Keratinocyte (primary cell): ENCODE measurements at regions not wholly inside any gene's neighbourhood (a gene's known extent, or its start where the extent isn't known, plus 50 kb on each side); places are given as distances from the start of the nearest gene placed in this dataset.

Experiments
- DNase-seq: peaks from one replicate; pipeline ENCODE4 v3.0.0-alpha.2; 2011; ENCODE audit warnings: low read depth, missing footprints, low spot score
- FAIRE-seq: peaks from 2 replicates; lab custom pipeline; 2011; peaks lifted over from hg19 to GRCh38; lab: Jason Lieb, UNC
- H2AFZ ChIP-seq: 2 replicates; pipeline ENCODE4 v1.6.0; 2012; ENCODE audit warnings: low read length, control low read depth, inconsistent platforms; ENCODE audit not compliant: control insufficient read depth
- H3K27ac ChIP-seq: 2 replicates; pipeline ENCODE4 v1.5.1; 2011; ENCODE audit warnings: low read length; ENCODE audit not compliant: control insufficient read depth, insufficient read depth
- H3K27me3 ChIP-seq: 3 replicates; pipeline ENCODE4 v1.6.0; 2011; ENCODE audit warnings: low read length; ENCODE audit not compliant: control insufficient read depth, insufficient read depth; ENCODE audit errors: extremely low read depth
- H3K36me3 ChIP-seq, 2 experiments: 2 replicates in 1 of 2; 3 replicates in 1 of 2; pipeline ENCODE4 v1.5.1; 2011; ENCODE audit warnings: low read length in 2 of 2, mild to moderate bottlenecking in 1 of 2; ENCODE audit not compliant: control insufficient read depth in 2 of 2, insufficient read depth in 2 of 2; ENCODE audit errors: extremely low read depth in 1 of 2
- H3K4me1 ChIP-seq: 3 replicates; pipeline ENCODE4 v1.5.1; 2011; ENCODE audit warnings: low read length; ENCODE audit not compliant: control insufficient read depth, insufficient read depth; ENCODE audit errors: extremely low read depth
- H3K4me2 ChIP-seq: 3 replicates; pipeline ENCODE4 v1.6.0; 2011; ENCODE audit warnings: low read depth, low read length; ENCODE audit not compliant: control insufficient read depth, insufficient read depth; ENCODE audit errors: extremely low read depth
- H3K4me3 ChIP-seq, 3 experiments: fragments of 200-600 bp in 1 of 3; sonication (generic) in 1 of 3; 2 replicates in 2 of 3; 3 replicates in 1 of 3; pipeline ENCODE4 v1.5.1; 2011 to 2016; ENCODE audit warnings: low read length in 3 of 3, mild to moderate bottlenecking in 3 of 3, control low read depth in 2 of 3, inconsistent platforms in 1 of 3, low read depth in 1 of 3, mixed read lengths in 1 of 3, mixed run types in 1 of 3, moderate library complexity in 1 of 3; ENCODE audit not compliant: control insufficient read depth in 2 of 3, insufficient read depth in 2 of 3; ENCODE audit errors: extremely low read depth in 1 of 3
- H3K79me2 ChIP-seq: 2 replicates; pipeline ENCODE4 v1.6.0; 2012; ENCODE audit warnings: low read length; ENCODE audit not compliant: control insufficient read depth, insufficient read depth
- H3K9ac ChIP-seq: 3 replicates; pipeline ENCODE4 v1.6.0; 2011; ENCODE audit warnings: low read length; ENCODE audit not compliant: control insufficient read depth, insufficient read depth; ENCODE audit errors: extremely low read depth
- H3K9me1 ChIP-seq: 3 replicates; pipeline ENCODE4 v1.6.0; 2011; ENCODE audit warnings: low read length; ENCODE audit not compliant: control insufficient read depth, insufficient read depth; ENCODE audit errors: extremely low read depth
- H3K9me3 ChIP-seq: 2 replicates; pipeline ENCODE4 v1.5.1; 2012; ENCODE audit warnings: low read depth, low read length; ENCODE audit not compliant: control insufficient read depth
- H4K20me1 ChIP-seq: 3 replicates; pipeline ENCODE4 v1.6.0; 2011; ENCODE audit warnings: low read length; ENCODE audit not compliant: control insufficient read depth, insufficient read depth; ENCODE audit errors: extremely low read depth
- EZH2 ChIP-seq: IDR thresholded peaks from one replicate; pipeline ENCODE4 v1.6.1; 2012; ENCODE audit warnings: inconsistent platforms, mild to moderate bottlenecking, low read length, moderate library complexity
- dilution Hi-C: fragments of 300-500 bp; cut with MboI; formaldehyde crosslinking; loops from one replicate; pipeline ENCODE4 v1.7.0; 2020; ENCODE audit warnings: low sequenced_read_pairs; ENCODE audit not compliant: extremely low pct_ligation_motif_present
- small RNA-seq, 3 experiments: library from RNA; depleted of rRNA; stranded (forward); fragments of <200 nt; gene quantifications; one replicate each; pipeline ENCODE3, GENCODE V24; 2012; ENCODE audit warnings: low read depth in 3 of 3, low replicate concordance in 1 of 3; ENCODE audit not compliant: insufficient read length in 3 of 3
- TF ChIP-seq, protein P1 (sequence below), 3 experiments: IDR thresholded peaks in 1 of 3; conservative IDR thresholded peaks in 1 of 3; optimal IDR thresholded peaks in 1 of 3; 2 replicates in 2 of 3; 3 replicates in 1 of 3; pipeline versions ENCODE3 to v1.5.1; 2011; ENCODE audit warnings: low read length in 3 of 3, mild to moderate bottlenecking in 3 of 3, moderate library complexity in 2 of 3, control low read depth in 1 of 3, inconsistent platforms in 1 of 3; ENCODE audit not compliant: insufficient read depth in 2 of 3; ENCODE audit errors: extremely low read depth in 1 of 3

DNA sequence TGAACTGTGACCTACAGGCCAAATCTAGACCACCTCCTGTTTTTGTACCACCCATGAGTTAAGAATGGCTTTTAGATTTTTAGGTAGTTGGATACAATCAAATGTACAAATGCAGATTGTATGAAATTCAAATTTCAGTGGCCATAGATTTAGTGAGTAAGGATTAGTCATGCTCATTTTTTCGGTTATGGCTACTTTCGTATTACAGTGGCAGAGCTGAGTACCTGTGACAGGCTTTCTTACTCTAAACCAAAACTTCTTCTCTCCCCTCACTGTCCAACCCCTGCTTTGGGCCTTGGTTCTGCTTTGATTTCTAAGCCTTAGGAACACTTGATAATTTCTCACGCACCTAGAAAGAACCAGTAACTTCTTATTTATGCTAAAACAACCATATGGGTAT is 82.1 kb downstream of the CDC42EP3 start:
- no peak for DNase-seq
- Histone ChIP-seq H2AFZ (no peak overlapping the region), H3K36me3 (no peaks in the 10 kb centered on the region), H4K20me1 (no peaks in the 10 kb centered on the region), H3K27ac (peak overlapping the region; percentile 31), H3K4me1 (peaks cover 59% of the 10 kb centered on the region), H3K4me2 (peak overlapping the region; percentile 47), H3K4me3 (no peak overlapping the region), H3K79me2 (no peaks in the 10 kb centered on the region), H3K9me1 (no peaks in the 10 kb centered on the region), H3K9me3 (no peaks in the 10 kb centered on the region), H3K27me3 (no peaks in the 10 kb centered on the region), H3K9ac (no peak overlapping the region)
- TF ChIP-seq EZH2, result no peak
- TF ChIP-seq, protein P1, sequence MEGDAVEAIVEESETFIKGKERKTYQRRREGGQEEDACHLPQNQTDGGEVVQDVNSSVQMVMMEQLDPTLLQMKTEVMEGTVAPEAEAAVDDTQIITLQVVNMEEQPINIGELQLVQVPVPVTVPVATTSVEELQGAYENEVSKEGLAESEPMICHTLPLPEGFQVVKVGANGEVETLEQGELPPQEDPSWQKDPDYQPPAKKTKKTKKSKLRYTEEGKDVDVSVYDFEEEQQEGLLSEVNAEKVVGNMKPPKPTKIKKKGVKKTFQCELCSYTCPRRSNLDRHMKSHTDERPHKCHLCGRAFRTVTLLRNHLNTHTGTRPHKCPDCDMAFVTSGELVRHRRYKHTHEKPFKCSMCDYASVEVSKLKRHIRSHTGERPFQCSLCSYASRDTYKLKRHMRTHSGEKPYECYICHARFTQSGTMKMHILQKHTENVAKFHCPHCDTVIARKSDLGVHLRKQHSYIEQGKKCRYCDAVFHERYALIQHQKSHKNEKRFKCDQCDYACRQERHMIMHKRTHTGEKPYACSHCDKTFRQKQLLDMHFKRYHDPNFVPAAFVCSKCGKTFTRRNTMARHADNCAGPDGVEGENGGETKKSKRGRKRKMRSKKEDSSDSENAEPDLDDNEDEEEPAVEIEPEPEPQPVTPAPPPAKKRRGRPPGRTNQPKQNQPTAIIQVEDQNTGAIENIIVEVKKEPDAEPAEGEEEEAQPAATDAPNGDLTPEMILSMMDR (optimal IDR thresholded peaks at IDR 0.05 in 1 of 3, IDR thresholded peaks at IDR 0.05 in 1 of 3, conservative IDR thresholded peaks at IDR 0.05 in 1 of 3; ENCODE audit: extremely low read depth in 1 of 3, insufficient read depth in 2 of 3, low read length in 3 of 3), result no peak
- dilution Hi-C loops, result no loop called here
- no peak for FAIRE-seq

GRCh38 chr2:37590119-37590571 is 81.3 kb downstream of the CDC42EP3 start:
- no peak for FAIRE-seq
- dilution Hi-C loops, result no loop called here
- Histone ChIP-seq H3K9me1 (no peaks in the 10 kb centered on the region), H4K20me1 (no peaks in the 10 kb centered on the region), H3K9me3 (no peaks in the 10 kb centered on the region), H3K4me2 (no peak overlapping the region), H3K27me3 (no peaks in the 10 kb centered on the region), H3K27ac (no peak overlapping the region), H3K79me2 (no peaks in the 10 kb centered on the region), H3K4me3 (no peak overlapping the region), H3K4me1 (peaks cover 50% of the 10 kb centered on the region), H3K9ac (no peak overlapping the region), H2AFZ (peak overlapping the region; percentile 8), H3K36me3 (no peaks in the 10 kb centered on the region)
- DNase-seq, result no peak
- TF ChIP-seq EZH2, result no peak
- TF ChIP-seq, protein P1 (optimal IDR thresholded peaks at IDR 0.05 in 1 of 3, IDR thresholded peaks at IDR 0.05 in 1 of 3, conservative IDR thresholded peaks at IDR 0.05 in 1 of 3; ENCODE audit: extremely low read depth in 1 of 3, insufficient read depth in 2 of 3, low read length in 3 of 3), result no peak

Small RNA genes lying in the stretch of these regions (small RNA-seq; reads per million reads assigned to genes)
- 0 reads per million in 3 experiments for gene RNU6-1116P
